B cell (primary cell): ENCODE measurements at regions not wholly inside any gene's neighbourhood (a gene's known extent, or its start where the extent isn't known, plus 50 kb on each side); places are given as distances from the start of the nearest gene placed in this dataset.

Source experiments
- ATAC-seq: fragments of 200-7000 bp; cut with Tn5 transposase; one replicate; pipeline ENCODE4 v1.10.0; 2021; ENCODE audit warnings: low read depth, mild to moderate bottlenecking, moderate number of reproducible peaks, moderate library complexity
- CTCF ChIA-PET: fragments of 350-600 bp; sonication (Branson Sonifier 250); formaldehyde crosslinking; loops from one replicate; lab custom pipeline; 2021; ENCODE audit warnings: antibody characterized with exemption, inconsistent platforms; lab: Charles Lee
- POLR2A ChIA-PET: fragments of 350-600 bp; sonication (Branson Sonifier 250); formaldehyde crosslinking; loops from one replicate; lab custom pipeline; 2021; ENCODE audit warnings: antibody characterized with exemption; lab: Charles Lee
- DNase-seq: peaks from one replicate; pipeline ENCODE4 v3.0.0; 2013
- H2AFZ ChIP-seq: 2 replicates; pipeline ENCODE4 v1.6.1; 2012; ENCODE audit warnings: mild to moderate bottlenecking, low read depth, low read length; ENCODE audit not compliant: insufficient read depth, poor library complexity, severe bottlenecking
- H3K27ac ChIP-seq, 2 donors: 1 replicate in 1 of 2; 2 replicates in 1 of 2; pipeline ENCODE4 v1.5.1; 2012 to 2013; ENCODE audit warnings: low read length in 2 of 2, mild to moderate bottlenecking in 2 of 2, moderate library complexity in 1 of 2
- H3K27me3 ChIP-seq, 4 experiments: fragments of 200-600 bp in 1 of 4; sonication (generic) in 1 of 4; replicated peaks in 1 of 4; 1 replicate in 2 of 4; 2 replicates in 2 of 4; pipeline versions ENCODE4 v1.6.1 to v1.7.0; 2013 to 2016; ENCODE audit warnings: low read length in 3 of 4, mild to moderate bottlenecking in 2 of 4, mixed read lengths in 1 of 4, moderate library complexity in 1 of 4; ENCODE audit not compliant: insufficient read depth in 4 of 4, control insufficient read depth in 3 of 4; ENCODE audit errors: control extremely low read depth in 1 of 4
- H3K36me3 ChIP-seq, 2 experiments: replicated peaks in 1 of 2; 1 replicate in 1 of 2; 2 replicates in 1 of 2; pipeline versions ENCODE4 v1.6.1 to v1.7.1; 2013; ENCODE audit warnings: low read length in 1 of 2; ENCODE audit not compliant: insufficient read depth in 2 of 2, control insufficient read depth in 1 of 2; ENCODE audit errors: control extremely low read depth in 1 of 2, extremely low read depth in 1 of 2
- H3K4me1 ChIP-seq, 2 donors: fragments of 200-600 bp in 1 of 2; sonication (generic) in 1 of 2; 1 replicate in 1 of 2; 2 replicates in 1 of 2; pipeline versions ENCODE4 v1.5.1 to v1.6.1; 2013 to 2017; ENCODE audit warnings: low read length in 2 of 2; ENCODE audit not compliant: control insufficient read depth in 2 of 2, insufficient read depth in 2 of 2
- H3K4me2 ChIP-seq: replicated peaks from 2 replicates; pipeline ENCODE3; 2012; ENCODE audit warnings: mild to moderate bottlenecking, low read depth, low read length; ENCODE audit not compliant: poor library complexity, severe bottlenecking
- H3K4me3 ChIP-seq, 5 experiments: fragments of 200-600 bp in 1 of 5; sonication (generic) in 1 of 5; 1 replicate in 3 of 5; 2 replicates in 2 of 5; pipeline versions ENCODE4 v1.5.1 to v1.7.0; 2011 to 2016; ENCODE audit warnings: low read length in 4 of 5, mild to moderate bottlenecking in 4 of 5, low read depth in 2 of 5, control low read depth in 1 of 5, moderate library complexity in 1 of 5; ENCODE audit not compliant: insufficient read depth in 1 of 5; ENCODE audit errors: control extremely low read depth in 1 of 5, extremely low read depth in 1 of 5
- H3K79me2 ChIP-seq: fragments of 200-600 bp; sonication (generic); one replicate; pipeline ENCODE4 v1.6.0; 2016; ENCODE audit warnings: low read length; ENCODE audit not compliant: control insufficient read depth, insufficient read depth
- H3K9ac ChIP-seq: fragments of 200-600 bp; sonication (generic); 2 replicates; pipeline ENCODE4 v1.6.1; 2017; ENCODE audit warnings: mild to moderate bottlenecking, low read length, moderate library complexity
- H3K9me3 ChIP-seq, 3 donors: one replicate each; pipeline versions ENCODE4 v1.6.1 to v1.7.1; 2013; ENCODE audit warnings: low read length in 2 of 3; ENCODE audit not compliant: control insufficient read depth in 2 of 3, insufficient read depth in 1 of 3; ENCODE audit errors: control extremely low read depth in 1 of 3
- H4K20me1 ChIP-seq: 2 replicates; pipeline ENCODE4 v1.6.0; 2012; ENCODE audit warnings: mild to moderate bottlenecking, low read length; ENCODE audit not compliant: insufficient read depth, control insufficient read depth, poor library complexity, severe bottlenecking
- H3K27ac Mint-ChIP-seq: one replicate; pipeline ENCODE4 v1.8.0; 2021; ENCODE audit warnings: mixed read lengths
- H3K27me3 Mint-ChIP-seq: one replicate; pipeline ENCODE4 v1.8.0; 2021; ENCODE audit warnings: mixed read lengths
- H3K4me1 Mint-ChIP-seq: one replicate; pipeline ENCODE4 v1.8.0; 2021; ENCODE audit warnings: mixed read lengths
- H3K4me3 Mint-ChIP-seq: one replicate; pipeline ENCODE4 v1.8.0; 2021; ENCODE audit warnings: mixed read lengths
- H3K9me3 Mint-ChIP-seq: one replicate; pipeline ENCODE4 v1.8.0; 2022; ENCODE audit warnings: mixed read lengths; ENCODE audit not compliant: insufficient read depth
- EZH2 ChIP-seq: IDR thresholded peaks from 2 replicates; pipeline ENCODE4 v1.6.1; 2012; ENCODE audit warnings: borderline replicate concordance, low read depth, mild to moderate bottlenecking, moderate library complexity, low read length; ENCODE audit not compliant: insufficient read depth, poor library complexity, severe bottlenecking
- WGBS: methylation state at CpG from one replicate; pipeline ENCODE4 v1.1.5; 2013; ENCODE audit warnings: missing lambda C conversion rate; ENCODE audit not compliant: insufficient coverage; 5-methylcytosine and 5-hydroxymethylcytosine counted together
- intact Hi-C: fragments of 100-400 bp; cut with micrococcal nuclease; formaldehyde crosslinking; loops from one replicate; pipeline ENCODE4 v1.10.0; 2022
- TF ChIP-seq, protein P1 (sequence below): fragments of 200-600 bp; IDR thresholded peaks from one replicate; pipeline ENCODE4 v1.8.0; 2022; ENCODE audit warnings: antibody characterized with exemption, mild to moderate bottlenecking

DNA sequence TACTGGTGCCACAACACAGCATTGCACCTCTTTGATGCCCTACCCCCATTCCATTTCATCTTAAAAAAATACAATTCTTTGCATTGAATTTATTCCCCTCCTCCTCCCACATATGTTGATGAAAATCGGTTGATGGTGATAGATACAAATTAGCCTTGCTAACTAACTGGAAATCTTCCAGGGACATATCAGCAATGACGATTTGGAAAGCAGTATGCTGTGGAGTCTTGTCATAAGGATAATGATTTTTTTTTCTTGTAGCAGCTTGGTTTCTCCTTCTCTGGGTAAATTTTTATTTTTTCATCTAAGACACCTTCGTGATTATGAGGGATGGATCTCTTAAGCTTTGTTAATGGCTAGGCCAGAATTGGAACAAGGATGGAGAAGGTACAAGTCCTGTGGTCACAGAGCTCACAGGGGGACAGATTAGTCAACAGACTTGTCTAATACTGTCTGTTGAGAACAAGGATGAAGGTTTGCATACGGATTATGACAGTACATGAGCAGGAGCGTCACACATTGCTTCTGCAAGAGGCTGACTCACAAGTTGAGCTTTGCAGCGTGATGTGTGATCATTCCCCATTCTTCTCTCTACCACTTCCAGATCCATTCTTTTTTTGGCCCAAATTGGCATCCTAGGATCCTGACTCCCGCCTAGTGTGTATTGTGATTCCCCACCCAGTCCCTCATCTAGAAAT, 233.1 kb upstream of the FERMT1 start:
- Mint-ChIP-seq H3K27ac (no peak overlapping the region), H3K27me3 (no peaks in the 10 kb centered on the region), H3K4me3 (no peak overlapping the region), H3K9me3 (no peaks in the 10 kb centered on the region), H3K4me1 (no peaks in the 10 kb centered on the region)
- ChIA-PET POLR2A (no interaction called here), CTCF (no interaction called here)
- H3K36me3 ChIP-seq, result no peaks in the 10 kb centered on the region
- ATAC-seq, result no peak
- no peak overlapping the region for H2AFZ ChIP-seq
- no peak for DNase-seq
- no peaks in the 10 kb centered on the region for H3K4me1 ChIP-seq
- no peaks in the 10 kb centered on the region for H4K20me1 ChIP-seq
- TF ChIP-seq, protein P1, sequence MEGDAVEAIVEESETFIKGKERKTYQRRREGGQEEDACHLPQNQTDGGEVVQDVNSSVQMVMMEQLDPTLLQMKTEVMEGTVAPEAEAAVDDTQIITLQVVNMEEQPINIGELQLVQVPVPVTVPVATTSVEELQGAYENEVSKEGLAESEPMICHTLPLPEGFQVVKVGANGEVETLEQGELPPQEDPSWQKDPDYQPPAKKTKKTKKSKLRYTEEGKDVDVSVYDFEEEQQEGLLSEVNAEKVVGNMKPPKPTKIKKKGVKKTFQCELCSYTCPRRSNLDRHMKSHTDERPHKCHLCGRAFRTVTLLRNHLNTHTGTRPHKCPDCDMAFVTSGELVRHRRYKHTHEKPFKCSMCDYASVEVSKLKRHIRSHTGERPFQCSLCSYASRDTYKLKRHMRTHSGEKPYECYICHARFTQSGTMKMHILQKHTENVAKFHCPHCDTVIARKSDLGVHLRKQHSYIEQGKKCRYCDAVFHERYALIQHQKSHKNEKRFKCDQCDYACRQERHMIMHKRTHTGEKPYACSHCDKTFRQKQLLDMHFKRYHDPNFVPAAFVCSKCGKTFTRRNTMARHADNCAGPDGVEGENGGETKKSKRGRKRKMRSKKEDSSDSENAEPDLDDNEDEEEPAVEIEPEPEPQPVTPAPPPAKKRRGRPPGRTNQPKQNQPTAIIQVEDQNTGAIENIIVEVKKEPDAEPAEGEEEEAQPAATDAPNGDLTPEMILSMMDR, result no peak
- no peak for TF ChIP-seq EZH2
- no peaks in the 10 kb centered on the region for H3K79me2 ChIP-seq
- H3K4me2 ChIP-seq, result no peak overlapping the region
- no peak overlapping the region for H3K4me3 ChIP-seq
- no peak overlapping the region for H3K27ac ChIP-seq
- intact Hi-C loops, result no loop called here
- H3K9me3 ChIP-seq, result peaks cover 0 to 4% (median 0%) of the 10 kb centered on the region in 3 donors
- no peaks in the 10 kb centered on the region for H3K27me3 ChIP-seq
- H3K9ac ChIP-seq, result no peak overlapping the region
- WGBS, result 82% methylated on average over 6 of the region's 7 CpGs

DNA sequence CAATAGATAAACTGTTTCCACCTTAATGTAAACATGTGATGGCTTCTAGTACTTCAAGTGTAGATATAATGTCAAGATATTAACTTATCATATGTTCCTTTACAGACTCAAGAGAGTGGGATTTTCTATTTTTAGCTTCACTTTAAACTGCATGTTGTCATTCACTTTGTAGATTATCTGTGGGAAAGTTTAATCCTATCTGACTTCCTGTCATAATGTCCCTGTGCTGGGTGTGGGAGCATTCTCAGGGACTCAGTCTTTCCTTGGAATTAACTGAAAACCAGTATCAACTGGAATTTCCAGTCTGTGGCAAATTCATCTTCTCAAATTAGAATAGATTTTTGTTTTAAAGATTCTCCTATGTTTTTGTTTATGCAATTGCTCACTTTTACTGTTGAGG, 226.1 kb upstream of the FERMT1 start:
- intact Hi-C loops, result no loop called here
- Mint-ChIP-seq H3K4me1 (no peaks in the 10 kb centered on the region), H3K4me3 (no peak overlapping the region), H3K27me3 (no peaks in the 10 kb centered on the region), H3K9me3 (no peaks in the 10 kb centered on the region), H3K27ac (no peak overlapping the region)
- Histone ChIP-seq H4K20me1 (no peaks in the 10 kb centered on the region), H3K9ac (no peak overlapping the region), H3K27me3 (no peaks in the 10 kb centered on the region), H3K27ac (no peak overlapping the region), H3K36me3 (no peaks in the 10 kb centered on the region), H3K4me2 (no peak overlapping the region), H3K9me3 (no peaks in the 10 kb centered on the region), H3K4me1 (no peaks in the 10 kb centered on the region), H3K4me3 (no peak overlapping the region), H3K79me2 (no peaks in the 10 kb centered on the region), H2AFZ (no peak overlapping the region)
- ATAC-seq (no peak), DNase-seq (no peak)
- CTCF ChIA-PET, result no interaction called here
- TF ChIP-seq, protein P1, result no peak
- TF ChIP-seq EZH2, result no peak
- POLR2A ChIA-PET, result no interaction called here
